Skeletal muscle tissue (tissue), 3 donors: ENCODE measurements at regions not wholly inside any gene's neighbourhood (a gene's known extent, or its start where the extent isn't known, plus 50 kb on each side); places are given as distances from the start of the nearest gene placed in this dataset.

Source experiments
- H3K27ac ChIP-seq: one replicate; pipeline ENCODE4 v1.7.0; 2013; ENCODE audit warnings: mild to moderate bottlenecking, low read depth, low read length, inconsistent platforms
- H3K27me3 ChIP-seq, 3 donors: one replicate each; pipeline ENCODE4 v1.7.0; 2013; ENCODE audit warnings: low read length in 3 of 3; ENCODE audit not compliant: control insufficient read depth in 3 of 3, insufficient read depth in 3 of 3
- H3K36me3 ChIP-seq, 3 donors: one replicate each; pipeline ENCODE4 v1.7.0; 2013; ENCODE audit warnings: low read length in 3 of 3; ENCODE audit not compliant: control insufficient read depth in 3 of 3, insufficient read depth in 3 of 3
- H3K4me1 ChIP-seq, 3 donors: one replicate each; pipeline ENCODE4 v1.7.0; 2013; ENCODE audit warnings: low read length in 3 of 3, mild to moderate bottlenecking in 3 of 3; ENCODE audit not compliant: control insufficient read depth in 3 of 3, insufficient read depth in 3 of 3
- H3K4me3 ChIP-seq, 3 donors: one replicate each; pipeline ENCODE4 v1.7.0; 2013; ENCODE audit warnings: low read length in 3 of 3
- H3K9ac ChIP-seq, 3 donors: one replicate each; pipeline ENCODE4 v1.7.0; 2013; ENCODE audit warnings: low read length in 3 of 3, mild to moderate bottlenecking in 3 of 3, moderate library complexity in 2 of 3, low read depth in 1 of 3
- H3K9me3 ChIP-seq, 3 donors: one replicate each; pipeline ENCODE4 v1.7.0; 2013; ENCODE audit warnings: low read length in 3 of 3; ENCODE audit not compliant: control insufficient read depth in 3 of 3
- donor health status: Osteomylitis.

GRCh38 chr22:49568751-49569285 lies 258.9 kb downstream of the BRD1 start:
- Histone ChIP-seq H3K9ac (no peak overlapping the region), H3K4me3 (no peak overlapping the region), H3K9me3 (no peaks in the 10 kb centered on the region), H3K27ac (no peak overlapping the region), H3K27me3 (peaks cover 0 to 15% (median 0%) of the 10 kb centered on the region in 3 donors), H3K4me1 (no peaks in the 10 kb centered on the region), H3K36me3 (no peaks in the 10 kb centered on the region)

- H3K36me3 ChIP-seq: no peaks in the 10 kb centered on the region
- no peaks in the 10 kb centered on the region for H3K4me1 ChIP-seq
- H3K27me3 ChIP-seq: peaks cover 0 to 18% (median 0%) of the 10 kb centered on the region in 3 donors
- no peak overlapping the region for H3K27ac ChIP-seq
- no peaks in the 10 kb centered on the region for H3K9me3 ChIP-seq
- no peak overlapping the region for H3K4me3 ChIP-seq
- no peak overlapping the region for H3K9ac ChIP-seq
Measured at GRCh38 chr22:49567899-49568750, 259.5 kb downstream of the BRD1 start.

- no peaks in the 10 kb centered on the region for H3K4me1 ChIP-seq
- no peak overlapping the region for H3K9ac ChIP-seq
- peaks cover 0 to 16% (median 0%) of the 10 kb centered on the region in 3 donors for H3K27me3 ChIP-seq
- H3K9me3 ChIP-seq: no peaks in the 10 kb centered on the region
- H3K4me3 ChIP-seq: no peak overlapping the region
- no peak overlapping the region for H3K27ac ChIP-seq
- no peaks in the 10 kb centered on the region for H3K36me3 ChIP-seq
Measured at GRCh38 chr22:49566693-49567092, 261.0 kb downstream of the BRD1 start.

GRCh38 chr22:49566141-49566541 lies 261.5 kb downstream of the BRD1 start:
- Histone ChIP-seq H3K9ac (no peak overlapping the region), H3K27ac (no peak overlapping the region), H3K27me3 (peaks cover 0 to 15% (median 0%) of the 10 kb centered on the region in 3 donors), H3K4me1 (no peaks in the 10 kb centered on the region), H3K9me3 (no peaks in the 10 kb centered on the region), H3K36me3 (no peaks in the 10 kb centered on the region), H3K4me3 (no peak overlapping the region)

- Histone ChIP-seq H3K4me1 (no peaks in the 10 kb centered on the region), H3K9ac (no peak overlapping the region), H3K36me3 (no peaks in the 10 kb centered on the region), H3K4me3 (no peak overlapping the region), H3K27me3 (peaks cover 0 to 15% (median 0%) of the 10 kb centered on the region in 3 donors), H3K9me3 (no peaks in the 10 kb centered on the region), H3K27ac (no peak overlapping the region)
Measured at GRCh38 chr22:49565516-49565855, 262.2 kb downstream of the BRD1 start.

GRCh38 chr22:49564666-49565515 lies 262.8 kb downstream of the BRD1 start:
- Histone ChIP-seq H3K27ac (no peak overlapping the region), H3K36me3 (no peaks in the 10 kb centered on the region), H3K9me3 (no peaks in the 10 kb centered on the region), H3K4me1 (no peaks in the 10 kb centered on the region), H3K9ac (no peak overlapping the region), H3K27me3 (peaks cover 0 to 13% (median 0%) of the 10 kb centered on the region in 3 donors), H3K4me3 (no peak overlapping the region)

GRCh38 chr22:49564054-49564453 lies 263.6 kb downstream of the BRD1 start:
- Histone ChIP-seq H3K27me3 (peaks cover 0 to 13% (median 0%) of the 10 kb centered on the region in 3 donors), H3K27ac (no peak overlapping the region), H3K4me3 (no peak overlapping the region), H3K4me1 (no peaks in the 10 kb centered on the region), H3K9ac (no peak overlapping the region), H3K9me3 (no peaks in the 10 kb centered on the region), H3K36me3 (no peaks in the 10 kb centered on the region)

- H3K9me3 ChIP-seq: no peaks in the 10 kb centered on the region
- H3K27me3 ChIP-seq: peaks cover 0 to 13% (median 0%) of the 10 kb centered on the region in 3 donors
- no peaks in the 10 kb centered on the region for H3K36me3 ChIP-seq
- H3K9ac ChIP-seq: no peak overlapping the region
- no peaks in the 10 kb centered on the region for H3K4me1 ChIP-seq
- H3K27ac ChIP-seq: no peak overlapping the region
- no peak overlapping the region for H3K4me3 ChIP-seq
Measured at GRCh38 chr22:49562685-49563249, 264.9 kb downstream of the BRD1 start.

- no peaks in the 10 kb centered on the region for H3K4me1 ChIP-seq
- H3K36me3 ChIP-seq: no peaks in the 10 kb centered on the region
- H3K9me3 ChIP-seq: no peaks in the 10 kb centered on the region
- no peak overlapping the region for H3K4me3 ChIP-seq
- no peak overlapping the region for H3K27ac ChIP-seq
- no peak overlapping the region for H3K9ac ChIP-seq
- H3K27me3 ChIP-seq: peaks cover 0 to 13% (median 0%) of the 10 kb centered on the region in 3 donors
Measured at GRCh38 chr22:49561976-49562375, 265.7 kb downstream of the BRD1 start.
